ENCODE measurements at regions not wholly inside any gene's neighbourhood (a gene's known extent, or its start where the extent isn't known, plus 50 kb on each side); places are given as distances from the start of the nearest gene placed in this dataset.

GRCh38 chr2:39609917-39610316, 55.8 kb upstream of the TMEM178A start:
- no peak overlapping the region for H2AFZ ChIP-seq (ENCODE audit: low read length, unreplicated experiment)
- H3K4me3 ChIP-seq (ENCODE audit: low read depth, low read length) = no peak overlapping the region
- H3K36me3 ChIP-seq (ENCODE audit: insufficient read depth, low read length) = no peaks in the 10 kb centered on the region
- no peak overlapping the region for H3K27ac ChIP-seq (ENCODE audit: low read depth, low read length)
- no peaks in the 10 kb centered on the region for H3K4me1 ChIP-seq (ENCODE audit: control insufficient read depth, insufficient read depth, low read length, unreplicated experiment)
- H3K79me2 ChIP-seq (ENCODE audit: control insufficient read depth, insufficient read depth, low read length, unreplicated experiment) = no peaks in the 10 kb centered on the region
- peaks cover 5% of the 10 kb centered on the region for H3K27me3 ChIP-seq (ENCODE audit: insufficient read depth, low read length)

GRCh38 chr2:39615675-39616074, 50.0 kb upstream of the TMEM178A start:
- H3K27ac ChIP-seq (ENCODE audit: low read depth, low read length) = no peak overlapping the region
- H3K4me1 ChIP-seq (ENCODE audit: control insufficient read depth, insufficient read depth, low read length, unreplicated experiment) = peaks cover 9% of the 10 kb centered on the region
- H2AFZ ChIP-seq (ENCODE audit: low read length, unreplicated experiment) = no peak overlapping the region
- H3K36me3 ChIP-seq (ENCODE audit: insufficient read depth, low read length) = no peaks in the 10 kb centered on the region
- H3K4me3 ChIP-seq (ENCODE audit: low read depth, low read length) = no peak overlapping the region
- no peaks in the 10 kb centered on the region for H3K79me2 ChIP-seq (ENCODE audit: control insufficient read depth, insufficient read depth, low read length, unreplicated experiment)
- H3K27me3 ChIP-seq (ENCODE audit: insufficient read depth, low read length) = peaks cover 18% of the 10 kb centered on the region

All from ACC112 (cell line).